Lung (tissue), 11 donors: ENCODE measurements at regions not wholly inside any gene's neighbourhood (a gene's known extent, or its start where the extent isn't known, plus 50 kb on each side); places are given as distances from the start of the nearest gene placed in this dataset.

ENCODE experiments used
- ATAC-seq: fragments of 200-7000 bp; cut with Tn5 transposase; one replicate; pipeline ENCODE4 v1.9.1; 2020; ENCODE audit warnings: moderate number of reproducible peaks; ENCODE audit not compliant: insufficient read depth, low FRiP score
- DNase-seq, 3 donors: peaks; one replicate each; pipeline ENCODE4 v3.0.0-alpha.2; 2013 to 2017
- H3K27ac ChIP-seq, 2 donors: one replicate each; pipeline ENCODE4 v1.5.1; 2013; ENCODE audit warnings: mild to moderate bottlenecking in 2 of 2, moderate library complexity in 2 of 2, control low read depth in 1 of 2, inconsistent platforms in 1 of 2, low read depth in 1 of 2, low read length in 1 of 2
- H3K27me3 ChIP-seq, 3 donors: one replicate each; pipeline ENCODE4 v1.5.1; 2013; ENCODE audit warnings: low read length in 2 of 3; ENCODE audit not compliant: control insufficient read depth in 3 of 3, insufficient read depth in 3 of 3
- H3K36me3 ChIP-seq, 4 donors: one replicate each; pipeline ENCODE4 v1.5.1; 2013; ENCODE audit warnings: low read length in 4 of 4, mild to moderate bottlenecking in 1 of 4, moderate library complexity in 1 of 4; ENCODE audit not compliant: control insufficient read depth in 4 of 4, insufficient read depth in 4 of 4
- H3K4me1 ChIP-seq, 5 donors: one replicate each; pipeline ENCODE4 v1.5.1; 2013; ENCODE audit warnings: low read length in 5 of 5, mild to moderate bottlenecking in 2 of 5, moderate library complexity in 1 of 5; ENCODE audit not compliant: control insufficient read depth in 5 of 5, insufficient read depth in 5 of 5
- H3K4me3 ChIP-seq: one replicate; pipeline ENCODE4 v1.5.1; 2013; ENCODE audit warnings: mild to moderate bottlenecking, control low read depth, moderate library complexity
- H3K9ac ChIP-seq, 2 donors: one replicate each; pipeline ENCODE4 v1.5.1; 2013; ENCODE audit warnings: low read length in 2 of 2, control low read depth in 1 of 2; ENCODE audit not compliant: insufficient read depth in 1 of 2
- H3K9me3 ChIP-seq, 4 donors: one replicate each; pipeline ENCODE4 v1.5.1; 2013; ENCODE audit warnings: low read length in 3 of 4, mild to moderate bottlenecking in 1 of 4, moderate library complexity in 1 of 4; ENCODE audit not compliant: control insufficient read depth in 4 of 4, insufficient read depth in 3 of 4
- CTCF ChIP-seq: IDR thresholded peaks from 2 replicates; pipeline ENCODE4 v1.5.1; 2012; ENCODE audit warnings: mild to moderate bottlenecking; ENCODE audit errors: control extremely low read depth, extremely low read depth
- WGBS, 2 donors: extraction: QIAGEN DNeasy Blood & Tissue Kit; methylation state at CpG; one replicate each; pipeline ENCODE4 v1.1.7; 2013; 5-methylcytosine and 5-hydroxymethylcytosine counted together
- donor health status: control.
- donor health status: control.
- donor health status: Bipolar disorder and iron deficiency.
- donor health status: healthy.
- donor health status: DM: yes; HTN: yes; CAD: no.

DNA sequence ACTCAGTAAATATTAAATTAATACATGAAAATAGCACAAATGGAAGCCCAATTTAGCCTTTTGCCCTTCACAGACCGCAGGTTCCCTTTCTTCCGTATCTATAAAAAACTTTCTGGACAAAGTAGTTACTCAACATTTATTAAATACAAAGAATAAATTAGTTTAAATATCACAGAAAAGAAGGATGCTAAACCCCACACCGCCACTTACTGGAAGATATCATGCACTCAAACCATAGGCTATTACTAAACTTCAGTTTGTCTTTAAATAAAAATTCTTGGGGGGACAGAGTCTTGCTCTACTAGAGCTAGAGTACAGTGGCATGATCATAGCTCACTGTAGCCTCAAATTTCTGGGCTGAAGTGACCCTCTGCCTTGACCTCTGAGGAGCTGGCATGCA, 120.7 kb upstream of the FHL2 start:
- Histone ChIP-seq H3K27ac (no peak overlapping the region), H3K9me3 (no peaks in the 10 kb centered on the region), H3K4me3 (no peak overlapping the region), H3K9ac (no peak overlapping the region), H3K27me3 (no peaks in the 10 kb centered on the region), H3K4me1 (peaks cover 0 to 7% (median 0%) of the 10 kb centered on the region in 5 donors), H3K36me3 (no peaks in the 10 kb centered on the region)
- DNase-seq (no peak), ATAC-seq (no peak)
- no peak for TF ChIP-seq CTCF
- WGBS, 2 donors: 77 to 83% methylated on average over 3 of the region's 3 CpGs

GRCh38 chr2:105518897-105519296, 120.0 kb upstream of the FHL2 start:
- no peak for TF ChIP-seq CTCF
- H3K4me1 ChIP-seq: peaks cover 0 to 7% (median 0%) of the 10 kb centered on the region in 5 donors
- peaks cover 0 to 2% (median 0%) of the 10 kb centered on the region in 3 donors for H3K27me3 ChIP-seq
- no peaks in the 10 kb centered on the region for H3K9me3 ChIP-seq
- H3K4me3 ChIP-seq: no peak overlapping the region
- no peak overlapping the region for H3K9ac ChIP-seq
- H3K36me3 ChIP-seq: no peaks in the 10 kb centered on the region
- ATAC-seq (no peak), DNase-seq (no peak)
- WGBS, 2 donors: 86 to 92% methylated on average over 6 of the region's 6 CpGs
- H3K27ac ChIP-seq: peak overlapping the region in 1 of 2 donors; percentile 13

DNA sequence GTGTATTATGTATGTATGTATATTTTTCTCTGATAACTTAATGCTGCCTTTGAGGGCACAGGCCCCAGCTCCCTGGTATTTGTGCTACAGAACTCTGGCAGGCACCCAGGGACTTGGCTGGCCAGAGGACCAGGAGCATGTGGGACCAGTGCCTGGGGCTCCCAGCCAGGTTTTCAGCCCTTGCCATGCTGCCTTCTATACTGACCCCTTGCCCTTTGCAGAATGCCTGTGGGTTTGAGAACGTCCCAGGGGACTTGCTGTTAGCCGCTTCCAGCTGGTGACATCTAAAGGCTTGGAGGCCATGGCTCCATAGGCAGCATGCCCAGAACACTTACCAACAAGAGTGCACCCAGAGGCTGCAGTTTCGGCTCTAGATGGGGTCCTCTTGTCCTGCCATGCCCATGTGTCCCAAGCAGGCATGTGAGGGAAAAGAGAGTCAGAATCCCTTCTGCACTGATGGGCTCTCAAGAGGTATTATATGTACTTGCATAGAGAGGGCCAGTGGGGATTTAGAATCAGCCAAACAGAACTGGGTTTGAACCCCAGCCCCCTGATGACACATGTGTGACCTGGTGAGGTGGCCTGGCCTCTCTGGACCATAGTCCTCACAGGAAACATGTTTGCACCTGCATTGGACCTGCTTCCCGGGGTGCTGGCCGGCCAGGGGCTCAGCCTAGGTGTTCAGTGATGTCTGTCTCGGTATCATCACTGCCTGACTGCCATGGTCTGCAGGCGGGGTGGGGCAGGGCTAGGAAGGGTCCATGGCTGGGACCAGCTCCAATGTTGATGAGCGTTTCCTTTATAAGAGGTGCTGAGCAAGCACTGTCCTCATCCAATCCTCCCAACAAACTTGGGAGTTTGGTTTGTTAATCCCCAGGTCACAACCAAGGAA, 119.2 kb upstream of the FHL2 start:
- Histone ChIP-seq H3K9me3 (no peaks in the 10 kb centered on the region), H3K4me1 (peaks cover 0 to 7% (median 0%) of the 10 kb centered on the region in 5 donors), H3K36me3 (no peaks in the 10 kb centered on the region), H3K4me3 (no peak overlapping the region), H3K9ac (no peak overlapping the region), H3K27ac (peak overlapping the region in 1 of 2 donors; percentile 13), H3K27me3 (peaks cover 0 to 3% (median 0%) of the 10 kb centered on the region in 3 donors)
- WGBS, 2 donors: 82 to 87% methylated on average over 8 of the region's 8 CpGs
- peak in 2 of 3 donors; percentile 6 to 9 for DNase-seq
- no peak for TF ChIP-seq CTCF
- ATAC-seq: no peak
